ENCODE measurements at regions not wholly inside any gene's neighbourhood (a gene's known extent, or its start where the extent isn't known, plus 50 kb on each side); places are given as distances from the start of the nearest gene placed in this dataset.

- no peak for DNase-seq (ENCODE audit: low read depth in 2 of 3, low spot score in 1 of 3)
Observed at GRCh38 chr2:60652832-60653340, 99.4 kb upstream of the BCL11A start.

GRCh38 chr2:60657673-60658072 lies 98.4 kb upstream of the PAPOLG start:
- no peak for DNase-seq (ENCODE audit: low read depth in 2 of 3, low spot score in 1 of 3)

GRCh38 chr2:60659026-60659425 lies 97.0 kb upstream of the PAPOLG start:
- DNase-seq (ENCODE audit: low read depth in 2 of 3, low spot score in 1 of 3): no peak

GRCh38 chr2:60661073-60661738 lies 94.9 kb upstream of the PAPOLG start:
- no peak for DNase-seq (ENCODE audit: low read depth in 2 of 3, low spot score in 1 of 3)

GRCh38 chr2:60662781-60663180 lies 93.3 kb upstream of the PAPOLG start:
- DNase-seq (ENCODE audit: low read depth in 2 of 3, low spot score in 1 of 3): no peak

GRCh38 chr2:60671966-60672365 lies 84.1 kb upstream of the PAPOLG start:
- no peak for DNase-seq (ENCODE audit: low read depth in 2 of 3, low spot score in 1 of 3)

- DNase-seq (ENCODE audit: low read depth in 2 of 3, low spot score in 1 of 3): peak; percentile 69 to 84 (median 76)
Observed at GRCh38 chr2:60674524-60675165, 81.4 kb upstream of the PAPOLG start.

GRCh38 chr2:60675301-60675700 lies 80.8 kb upstream of the PAPOLG start:
- DNase-seq (ENCODE audit: low read depth in 2 of 3, low spot score in 1 of 3): no peak

GRCh38 chr2:60676706-60677330 lies 79.2 kb upstream of the PAPOLG start:
- DNase-seq (ENCODE audit: low read depth in 2 of 3, low spot score in 1 of 3): no peak

GRCh38 chr2:60677356-60677755 lies 78.7 kb upstream of the PAPOLG start:
- no peak for DNase-seq (ENCODE audit: low read depth in 2 of 3, low spot score in 1 of 3)

GRCh38 chr2:60678551-60678950 lies 77.5 kb upstream of the PAPOLG start:
- DNase-seq (ENCODE audit: low read depth in 2 of 3, low spot score in 1 of 3): no peak

- no peak for DNase-seq (ENCODE audit: low read depth in 2 of 3, low spot score in 1 of 3)
Observed at GRCh38 chr2:60679036-60679780, 76.9 kb upstream of the PAPOLG start.

GRCh38 chr2:60693551-60693950 lies 62.5 kb upstream of the PAPOLG start:
- DNase-seq (ENCODE audit: low read depth in 2 of 3, low spot score in 1 of 3): no peak

- no peak for DNase-seq (ENCODE audit: low read depth in 2 of 3, low spot score in 1 of 3)
Observed at GRCh38 chr2:60695793-60696192, 60.3 kb upstream of the PAPOLG start.

GRCh38 chr2:60699617-60700016 lies 56.5 kb upstream of the PAPOLG start:
- DNase-seq (ENCODE audit: low read depth in 2 of 3, low spot score in 1 of 3): no peak

GRCh38 chr2:60706021-60706420 lies 50.0 kb upstream of the PAPOLG start:
- no peak for DNase-seq (ENCODE audit: low read depth in 2 of 3, low spot score in 1 of 3)
